Spleen (tissue), 11 donors: ENCODE measurements at regions not wholly inside any gene's neighbourhood (a gene's known extent, or its start where the extent isn't known, plus 50 kb on each side); places are given as distances from the start of the nearest gene placed in this dataset.

ENCODE experiments used
- DNase-seq: peaks from one replicate; pipeline ENCODE4 v3.0.0-alpha.2; 2020
- H3K27ac ChIP-seq, 8 donors: fragments of 200-600 bp; sonication (generic) in 7 of 8; 1 replicate in 4 of 8; 2 replicates in 4 of 8; pipeline versions ENCODE4 v1.5.0 to v1.8.0; 2016 to 2021; ENCODE audit warnings: inconsistent platforms in 4 of 8, mild to moderate bottlenecking in 4 of 8, moderate library complexity in 1 of 8
- H3K27me3 ChIP-seq, 7 donors: fragments of 200-600 bp; sonication (generic) in 6 of 7; replicated peaks in 1 of 7; 1 replicate in 4 of 7; 2 replicates in 3 of 7; pipeline versions ENCODE4 v1.5.0 to v1.8.0; 2016 to 2021; ENCODE audit warnings: inconsistent platforms in 3 of 7, mild to moderate bottlenecking in 1 of 7
- H3K36me3 ChIP-seq, 6 donors: fragments of 200-600 bp; sonication (generic) in 5 of 6; 1 replicate in 4 of 6; 2 replicates in 2 of 6; pipeline versions ENCODE4 v1.5.0 to v1.8.0; 2016 to 2021; ENCODE audit warnings: inconsistent platforms in 2 of 6
- H3K4me1 ChIP-seq, 6 donors: fragments of 200-600 bp; sonication (generic) in 5 of 6; 1 replicate in 3 of 6; 2 replicates in 3 of 6; pipeline versions ENCODE4 v1.5.0 to v1.8.0; 2016 to 2021; ENCODE audit warnings: inconsistent platforms in 3 of 6
- H3K4me3 ChIP-seq, 8 donors: fragments of 200-600 bp; sonication (generic) in 7 of 8; 1 replicate in 4 of 8; 2 replicates in 4 of 8; pipeline versions ENCODE4 v1.5.0 to v1.8.0; 2016 to 2021; ENCODE audit warnings: inconsistent platforms in 4 of 8, mild to moderate bottlenecking in 4 of 8, moderate library complexity in 2 of 8
- H3K9me3 ChIP-seq, 8 donors: fragments of 200-600 bp; sonication (generic) in 7 of 8; 1 replicate in 4 of 8; 2 replicates in 4 of 8; pipeline versions ENCODE4 v1.5.0 to v1.8.0; 2016 to 2021; ENCODE audit warnings: inconsistent platforms in 4 of 8
- CTCF ChIP-seq, 11 experiments: fragments of 200-600 bp in 7 of 11; fragments of 450-650 bp in 4 of 11; sonication (generic) in 4 of 11; IDR thresholded peaks in 8 of 11; conservative IDR thresholded peaks in 3 of 11; 1 replicate in 7 of 11; 2 replicates in 4 of 11; pipeline versions ENCODE4 v1.4.0 to v1.8.0; 2016 to 2021; ENCODE audit warnings: antibody characterized with exemption in 11 of 11, inconsistent platforms in 4 of 11, mild to moderate bottlenecking in 1 of 11
- POLR2A ChIP-seq, 3 donors: fragments of 450-650 bp; IDR thresholded peaks; one replicate each; pipeline ENCODE4 v1.5.1; 2017; ENCODE audit warnings: antibody characterized with exemption in 3 of 3, mild to moderate bottlenecking in 1 of 3
- POLR2AphosphoS5 ChIP-seq, 3 donors: sonication (generic); formaldehyde crosslinking; IDR thresholded peaks; one replicate each; pipeline ENCODE4 v1.5.1; 2017; ENCODE audit warnings: antibody characterized with exemption in 3 of 3
- WGBS, 5 donors: extraction: QIAGEN DNeasy Blood & Tissue Kit in 3 of 5; methylation state at CpG; one replicate each; pipeline versions ENCODE4 v1.1.5 to v1.1.7; 2013 to 2018; 5-methylcytosine and 5-hydroxymethylcytosine counted together
- intact Hi-C: fragments of 100-400 bp; cut with DNase I; formaldehyde crosslinking; loops from one replicate; pipeline ENCODE4 v1.15.0; 2023; ENCODE audit warnings: low total_unique reads
- donor health status: healthy with polysubstance abuse.
- donor health status: DM: no; HTN: no; CAD: no; lungs with moderate emphysema.
- donor health status: DM: no; HTN: no; CAD: no.
- donor health status: Bipolar disorder and iron deficiency.
- donor health status: healthy.
- donor health status: DM: no; HTN: no; CAD: no.
- donor health status: DM: yes; HTN: yes; CAD: no.

GRCh38 chr1:54462597-54463258, 56.5 kb upstream of the SSBP3 start:
- 78 to 87% (median 85%) methylated on average over 13 of the region's 13 CpGs for WGBS, 5 donors
- Histone ChIP-seq H3K4me1 (peaks cover 0 to 54% (median 23%) of the 10 kb centered on the region in 6 donors), H3K4me3 (no peak overlapping the region), H3K9me3 (no peaks in the 10 kb centered on the region), H3K36me3 (no peaks in the 10 kb centered on the region), H3K27ac (no peak overlapping the region), H3K27me3 (no peaks in the 10 kb centered on the region)
- TF ChIP-seq CTCF (IDR thresholded peaks at IDR 0.05 in 8 of 11, conservative IDR thresholded peaks at IDR 0.05 in 3 of 11) (no peak), POLR2A (IDR thresholded peaks at IDR 0.05) (no peak), POLR2AphosphoS5 (IDR thresholded peaks at IDR 0.05) (no peak)
- peak; percentile 51 for DNase-seq
- intact Hi-C loops = no loop called here

GRCh38 chr1:54461731-54462596, 55.8 kb upstream of the SSBP3 start:
- no peaks in the 10 kb centered on the region for H3K27me3 ChIP-seq
- H3K4me3 ChIP-seq = no peak overlapping the region
- intact Hi-C loops = no loop called here
- WGBS, 5 donors = 78 to 88% (median 81%) methylated on average over 15 to 16 of the region's 16 CpGs
- DNase-seq = peak; percentile 57
- TF ChIP-seq POLR2AphosphoS5 (IDR thresholded peaks at IDR 0.05) (no peak), CTCF (IDR thresholded peaks at IDR 0.05 in 8 of 11, conservative IDR thresholded peaks at IDR 0.05 in 3 of 11) (no peak), POLR2A (IDR thresholded peaks at IDR 0.05) (no peak)
- no peaks in the 10 kb centered on the region for H3K9me3 ChIP-seq
- H3K27ac ChIP-seq = no peak overlapping the region
- H3K36me3 ChIP-seq = no peaks in the 10 kb centered on the region
- H3K4me1 ChIP-seq = peaks cover 0 to 54% (median 23%) of the 10 kb centered on the region in 6 donors

- Histone ChIP-seq H3K27ac (no peak overlapping the region), H3K27me3 (no peaks in the 10 kb centered on the region), H3K4me1 (peaks cover 0 to 54% (median 23%) of the 10 kb centered on the region in 6 donors), H3K4me3 (no peak overlapping the region), H3K36me3 (no peaks in the 10 kb centered on the region), H3K9me3 (no peaks in the 10 kb centered on the region)
- DNase-seq = no peak
- 87 to 93% (median 92%) methylated on average over 8 of the region's 8 CpGs for WGBS, 5 donors
- TF ChIP-seq CTCF (IDR thresholded peaks at IDR 0.05 in 8 of 11, conservative IDR thresholded peaks at IDR 0.05 in 3 of 11) = no peak
- TF ChIP-seq POLR2AphosphoS5 (IDR thresholded peaks at IDR 0.05) = no peak
- TF ChIP-seq POLR2A (IDR thresholded peaks at IDR 0.05) = no peak
- intact Hi-C loops = no loop called here
These were observed 54.7 kb upstream of the SSBP3 start for GRCh38 chr1:54460861-54461387.

GRCh38 chr1:54460351-54460750, 54.2 kb upstream of the SSBP3 start:
- peak; percentile 57 for DNase-seq
- no peaks in the 10 kb centered on the region for H3K27me3 ChIP-seq
- no peaks in the 10 kb centered on the region for H3K36me3 ChIP-seq
- WGBS, 5 donors = 83 to 100% (median 94%) methylated on average over 1 to 2 of the region's 2 CpGs
- no peaks in the 10 kb centered on the region for H3K9me3 ChIP-seq
- intact Hi-C loops = no loop called here
- no peak overlapping the region for H3K4me3 ChIP-seq
- H3K4me1 ChIP-seq = peaks cover 0 to 52% (median 21%) of the 10 kb centered on the region in 6 donors
- H3K27ac ChIP-seq = no peak overlapping the region
- no peak for TF ChIP-seq CTCF (IDR thresholded peaks at IDR 0.05 in 8 of 11, conservative IDR thresholded peaks at IDR 0.05 in 3 of 11)
